ENCODE measurements at regions not wholly inside any gene's neighbourhood (a gene's known extent, or its start where the extent isn't known, plus 50 kb on each side); places are given as distances from the start of the nearest gene placed in this dataset.

- TF ChIP-seq ZNF384 (IDR thresholded peaks at IDR 0.05), result no peak
- no peak for TF ChIP-seq SUZ12 (IDR thresholded peaks at IDR 0.05)
- TF ChIP-seq SP1 (IDR thresholded peaks at IDR 0.05), result no peak
- no peak for TF ChIP-seq ELF4 (IDR thresholded peaks at IDR 0.05)
These were observed 1471.7 kb downstream of the UQCRFS1 start for GRCh38 chr19:27741236-27741635.
